Thyroid gland (tissue), 4 donors: ENCODE measurements at regions not wholly inside any gene's neighbourhood (a gene's known extent, or its start where the extent isn't known, plus 50 kb on each side); places are given as distances from the start of the nearest gene placed in this dataset.

Source experiments
- DNase-seq, 2 donors: peaks; one replicate each; pipeline ENCODE4 v3.0.0-alpha.2; 2019
- H3K27ac ChIP-seq, 3 donors: fragments of 200-600 bp; sonication (generic); 1 replicate in 2 of 3; 2 replicates in 1 of 3; pipeline ENCODE4 v1.5.1; 2016 to 2019; ENCODE audit warnings: mild to moderate bottlenecking in 1 of 3, moderate library complexity in 1 of 3
- H3K27me3 ChIP-seq: fragments of 200-600 bp; sonication (generic); one replicate; pipeline ENCODE4 v1.5.1; 2019
- H3K36me3 ChIP-seq, 2 donors: fragments of 200-600 bp; sonication (generic); one replicate each; pipeline ENCODE4 v1.5.1; 2016 to 2019
- H3K4me1 ChIP-seq, 2 donors: fragments of 200-600 bp; sonication (generic); one replicate each; pipeline ENCODE4 v1.5.1; 2017 to 2019
- H3K4me3 ChIP-seq, 3 donors: fragments of 200-600 bp; sonication (generic); replicated peaks in 1 of 3; 1 replicate in 2 of 3; 2 replicates in 1 of 3; pipeline ENCODE4 v1.5.1; 2016; ENCODE audit warnings: mild to moderate bottlenecking in 1 of 3
- H3K9me3 ChIP-seq: fragments of 200-600 bp; sonication (generic); one replicate; pipeline ENCODE4 v1.5.1; 2017
- POLR2A ChIP-seq, 2 donors: fragments of 450-650 bp; IDR thresholded peaks; one replicate each; pipeline ENCODE4 v1.6.1; 2017; ENCODE audit warnings: antibody characterized with exemption in 2 of 2, mild to moderate bottlenecking in 2 of 2, moderate library complexity in 1 of 2
- WGBS, 2 donors: methylation state at CpG; one replicate each; pipeline ENCODE4 v1.1.5; 2017; 5-methylcytosine and 5-hydroxymethylcytosine counted together
- intact Hi-C: fragments of 100-400 bp; cut with DNase I; formaldehyde crosslinking; loops from one replicate; pipeline ENCODE4 v1.15.1; 2023
- TF ChIP-seq, protein P1 (sequence below), 6 experiments: fragments of 200-600 bp in 3 of 6; fragments of 450-650 bp in 3 of 6; sonication (generic) in 3 of 6; IDR thresholded peaks; one replicate each; pipeline ENCODE4 v1.5.1; 2016 to 2019; ENCODE audit warnings: antibody characterized with exemption in 6 of 6, mild to moderate bottlenecking in 2 of 6, inconsistent platforms in 1 of 6, moderate library complexity in 1 of 6

DNA sequence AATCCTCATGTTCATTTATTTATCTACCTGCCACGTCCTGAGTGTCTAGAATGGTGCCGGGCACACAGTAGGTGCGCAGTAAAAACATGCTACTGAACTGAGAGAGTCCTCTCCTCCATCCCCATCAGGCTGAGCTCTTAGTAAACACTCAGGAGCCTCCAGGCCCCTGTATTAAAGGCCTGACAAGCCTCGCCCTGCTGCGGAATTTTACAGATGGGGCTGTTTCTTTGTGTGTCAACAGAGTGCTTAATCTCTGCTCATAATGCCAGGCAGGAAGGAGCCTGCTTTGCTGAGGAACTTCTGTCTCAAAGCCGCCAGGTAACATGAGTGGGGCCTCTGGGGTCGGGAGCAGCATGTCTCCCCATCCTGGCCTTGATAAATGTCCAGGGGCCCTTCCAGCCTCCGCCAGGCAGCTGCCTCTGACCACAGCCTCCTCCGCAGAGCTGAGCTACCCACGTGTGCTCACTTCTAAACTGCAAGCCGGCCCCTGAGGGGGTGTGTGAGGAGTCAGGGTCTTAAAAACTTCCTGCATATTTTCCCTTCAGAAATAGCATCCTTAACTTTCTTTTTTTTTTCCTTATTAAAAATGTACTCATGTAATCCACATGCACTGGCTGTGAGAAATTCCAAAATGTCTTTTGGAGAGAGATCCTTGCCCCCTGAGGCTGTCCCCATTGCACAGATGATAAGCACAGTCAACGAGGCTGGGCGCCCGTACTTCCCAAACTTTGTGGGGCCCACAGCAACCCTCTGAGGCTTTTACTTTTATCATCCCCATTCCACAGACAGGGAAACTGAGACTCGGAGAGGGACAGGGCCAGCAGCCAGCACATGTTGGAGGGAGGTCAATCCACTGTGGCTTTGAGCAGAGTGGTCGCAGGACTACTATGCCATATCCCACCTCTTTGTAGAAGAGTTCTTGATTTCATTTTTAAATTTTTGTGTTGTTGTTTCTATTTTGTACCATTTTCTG, 116.0 kb upstream of the NCOR2 start:
- H3K27ac ChIP-seq, result no peak overlapping the region
- no peak for TF ChIP-seq POLR2A (IDR thresholded peaks at IDR 0.05)
- TF ChIP-seq, protein P1, sequence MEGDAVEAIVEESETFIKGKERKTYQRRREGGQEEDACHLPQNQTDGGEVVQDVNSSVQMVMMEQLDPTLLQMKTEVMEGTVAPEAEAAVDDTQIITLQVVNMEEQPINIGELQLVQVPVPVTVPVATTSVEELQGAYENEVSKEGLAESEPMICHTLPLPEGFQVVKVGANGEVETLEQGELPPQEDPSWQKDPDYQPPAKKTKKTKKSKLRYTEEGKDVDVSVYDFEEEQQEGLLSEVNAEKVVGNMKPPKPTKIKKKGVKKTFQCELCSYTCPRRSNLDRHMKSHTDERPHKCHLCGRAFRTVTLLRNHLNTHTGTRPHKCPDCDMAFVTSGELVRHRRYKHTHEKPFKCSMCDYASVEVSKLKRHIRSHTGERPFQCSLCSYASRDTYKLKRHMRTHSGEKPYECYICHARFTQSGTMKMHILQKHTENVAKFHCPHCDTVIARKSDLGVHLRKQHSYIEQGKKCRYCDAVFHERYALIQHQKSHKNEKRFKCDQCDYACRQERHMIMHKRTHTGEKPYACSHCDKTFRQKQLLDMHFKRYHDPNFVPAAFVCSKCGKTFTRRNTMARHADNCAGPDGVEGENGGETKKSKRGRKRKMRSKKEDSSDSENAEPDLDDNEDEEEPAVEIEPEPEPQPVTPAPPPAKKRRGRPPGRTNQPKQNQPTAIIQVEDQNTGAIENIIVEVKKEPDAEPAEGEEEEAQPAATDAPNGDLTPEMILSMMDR (IDR thresholded peaks at IDR 0.05), result no peak
- intact Hi-C loops, result no loop called here
- no peaks in the 10 kb centered on the region for H3K36me3 ChIP-seq
- H3K27me3 ChIP-seq, result no peaks in the 10 kb centered on the region
- H3K4me3 ChIP-seq, result no peak overlapping the region
- H3K9me3 ChIP-seq, result no peaks in the 10 kb centered on the region
- H3K4me1 ChIP-seq, result peaks cover 21 to 65% of the 10 kb centered on the region in 2 donors
- 87 to 89% methylated on average over 15 to 16 of the region's 16 CpGs for WGBS, 2 donors
- no peak for DNase-seq

DNA sequence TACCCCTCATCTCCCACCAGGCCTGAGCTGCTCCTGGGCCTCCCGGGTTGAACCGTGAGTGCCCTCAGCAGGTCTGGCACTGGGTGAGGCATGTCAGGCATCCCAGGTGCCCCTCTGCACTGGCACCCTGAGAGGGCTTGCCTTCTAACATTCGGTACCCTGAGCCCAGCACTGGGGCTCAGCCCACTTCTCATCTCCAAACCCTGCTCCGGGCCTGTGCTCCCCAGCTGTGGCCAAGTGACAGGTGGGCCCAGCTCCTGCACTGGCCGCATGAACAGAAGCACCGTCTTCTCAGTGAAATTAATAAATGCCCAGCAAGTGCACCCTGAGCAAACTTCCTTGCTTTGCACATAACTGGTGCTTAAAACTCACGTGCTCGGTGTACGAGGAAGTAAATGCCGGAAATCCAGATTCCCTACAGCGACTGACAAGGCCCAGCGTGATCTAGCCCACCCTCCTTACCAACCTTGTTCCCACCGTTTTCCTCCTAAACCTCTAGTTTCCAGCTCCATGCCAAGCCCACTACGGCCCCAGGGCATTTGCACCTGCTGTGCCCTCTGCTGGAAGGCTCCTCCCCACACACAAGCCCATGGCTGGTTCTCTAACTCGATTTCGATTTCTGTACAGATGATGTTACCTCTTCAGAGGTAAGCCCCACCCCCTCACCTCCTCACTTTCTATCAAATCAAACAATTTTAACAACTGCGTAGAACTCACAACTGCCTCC, 115.2 kb upstream of the NCOR2 start:
- Histone ChIP-seq H3K4me3 (no peak overlapping the region), H3K27ac (peak overlapping the region in 1 of 3 donors; percentile 5), H3K27me3 (no peaks in the 10 kb centered on the region), H3K9me3 (no peaks in the 10 kb centered on the region), H3K4me1 (peaks cover 21 to 59% of the 10 kb centered on the region in 2 donors), H3K36me3 (no peaks in the 10 kb centered on the region)
- no peak for DNase-seq
- intact Hi-C loops, result no loop called here
- TF ChIP-seq, protein P1 (IDR thresholded peaks at IDR 0.05), result no peak
- TF ChIP-seq POLR2A (IDR thresholded peaks at IDR 0.05), result no peak
- 89 to 96% methylated on average over 13 to 17 of the region's 17 CpGs for WGBS, 2 donors

DNA sequence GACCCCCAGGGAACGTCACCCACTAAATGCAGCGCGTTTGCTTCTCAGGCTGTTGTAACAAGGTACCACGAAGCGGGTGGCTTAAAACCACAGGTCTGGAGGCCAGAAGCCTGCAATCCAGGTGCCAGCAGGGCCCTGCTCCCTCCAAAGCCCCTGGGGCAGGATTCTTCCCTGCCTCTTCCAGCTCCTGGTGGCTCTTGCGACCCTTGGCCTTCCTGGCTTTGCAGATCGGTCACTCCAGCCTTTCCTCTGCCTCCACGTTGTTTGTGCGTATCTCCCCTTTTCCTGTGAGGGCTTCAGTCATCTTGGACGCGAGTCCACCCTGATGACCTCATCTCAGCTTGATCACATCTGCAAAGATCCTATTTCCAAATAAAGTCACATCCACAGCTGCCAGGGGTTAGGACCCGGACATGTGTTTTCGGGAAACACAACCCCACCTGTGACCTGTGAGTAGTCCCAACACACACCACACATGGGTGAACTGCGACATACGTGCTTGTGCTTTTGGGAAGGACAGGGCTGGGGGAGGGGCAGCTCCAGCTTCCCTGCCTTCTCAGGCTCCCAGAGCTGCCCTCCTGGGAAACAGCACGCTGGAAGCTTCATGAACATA, 114.5 kb upstream of the NCOR2 start:
- 66 to 69% methylated on average over 9 to 16 of the region's 16 CpGs for WGBS, 2 donors
- Histone ChIP-seq H3K36me3 (no peaks in the 10 kb centered on the region), H3K27ac (peak overlapping the region in 1 of 3 donors; percentile 23), H3K4me3 (no peak overlapping the region), H3K9me3 (no peaks in the 10 kb centered on the region), H3K27me3 (no peaks in the 10 kb centered on the region), H3K4me1 (peaks cover 21 to 58% of the 10 kb centered on the region in 2 donors)
- peak in 1 of 2 donors; percentile 26 for DNase-seq
- intact Hi-C loops, result no loop called here
- TF ChIP-seq, protein P1 (IDR thresholded peaks at IDR 0.05), result no peak
- TF ChIP-seq POLR2A (IDR thresholded peaks at IDR 0.05), result no peak

DNA sequence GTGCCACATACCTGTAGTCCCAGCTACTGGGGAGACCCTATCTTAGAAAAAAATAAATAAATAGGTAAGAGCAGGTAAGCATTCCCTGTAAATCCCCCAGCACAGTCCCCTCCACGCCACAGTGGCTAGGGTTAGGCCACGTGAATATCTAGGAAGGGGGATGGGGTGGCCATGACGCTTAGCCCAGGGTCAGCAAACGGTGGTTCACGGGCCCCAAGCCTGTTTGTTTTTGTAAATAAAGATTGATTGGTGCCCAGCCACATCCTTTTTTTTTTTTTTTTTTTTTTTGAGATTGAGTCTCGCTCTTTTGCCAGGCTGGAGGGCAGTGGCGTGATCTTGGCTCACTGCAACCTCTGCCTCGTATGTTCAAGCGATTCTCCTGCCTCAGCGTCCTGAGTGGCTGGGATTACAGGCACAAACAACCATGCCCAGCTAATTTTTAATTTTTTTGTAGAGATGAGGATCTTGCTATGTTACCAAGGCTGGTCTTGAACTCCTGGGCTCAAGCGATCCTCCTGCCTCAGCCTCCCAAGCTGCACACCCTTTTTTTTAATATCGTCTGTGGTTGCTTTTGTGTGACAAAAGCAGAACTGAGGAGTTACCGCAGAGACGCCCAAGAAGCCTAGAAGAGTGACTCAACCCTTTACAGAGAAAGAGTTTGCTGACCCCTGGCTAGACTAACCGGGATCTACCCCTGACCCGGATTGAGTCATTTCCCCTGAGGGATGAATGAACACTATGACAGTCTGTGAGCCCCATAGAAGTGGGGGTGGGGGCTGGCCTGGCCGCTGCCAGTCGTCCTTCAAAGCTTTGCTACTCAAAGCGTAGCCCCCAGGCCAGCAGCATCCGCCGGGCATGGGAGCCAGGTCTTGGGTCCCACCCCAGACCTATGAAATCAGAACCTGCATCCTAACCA, 113.7 kb upstream of the NCOR2 start:
- Histone ChIP-seq H3K36me3 (no peaks in the 10 kb centered on the region), H3K4me3 (no peak overlapping the region), H3K9me3 (no peaks in the 10 kb centered on the region), H3K27me3 (no peaks in the 10 kb centered on the region), H3K4me1 (peaks cover 21 to 56% of the 10 kb centered on the region in 2 donors), H3K27ac (peak overlapping the region in 1 of 3 donors; percentile 23)
- intact Hi-C loops, result no loop called here
- TF ChIP-seq, protein P1 (IDR thresholded peaks at IDR 0.05), result no peak
- TF ChIP-seq POLR2A (IDR thresholded peaks at IDR 0.05), result no peak
- DNase-seq, result no peak
- 75 to 77% methylated on average over 18 to 21 of the region's 21 CpGs for WGBS, 2 donors
